Retinal pigment epithelial cell (primary cell): ENCODE measurements at regions not wholly inside any gene's neighbourhood (a gene's known extent, or its start where the extent isn't known, plus 50 kb on each side); places are given as distances from the start of the nearest gene placed in this dataset.

Source experiments
- DNase-seq: peaks from one replicate; pipeline ENCODE4 v3.0.0-alpha.2; 2010; ENCODE audit warnings: low read depth
- H3K4me3 ChIP-seq: 2 replicates; pipeline ENCODE4 v1.5.1; 2011; ENCODE audit warnings: mild to moderate bottlenecking, low read length, control low read depth, moderate library complexity
- TF ChIP-seq, protein P1 (sequence below): conservative IDR thresholded peaks from 2 replicates; pipeline ENCODE4 v1.5.1; 2011; ENCODE audit warnings: low read depth, low read length, control low read depth, inconsistent platforms

DNA sequence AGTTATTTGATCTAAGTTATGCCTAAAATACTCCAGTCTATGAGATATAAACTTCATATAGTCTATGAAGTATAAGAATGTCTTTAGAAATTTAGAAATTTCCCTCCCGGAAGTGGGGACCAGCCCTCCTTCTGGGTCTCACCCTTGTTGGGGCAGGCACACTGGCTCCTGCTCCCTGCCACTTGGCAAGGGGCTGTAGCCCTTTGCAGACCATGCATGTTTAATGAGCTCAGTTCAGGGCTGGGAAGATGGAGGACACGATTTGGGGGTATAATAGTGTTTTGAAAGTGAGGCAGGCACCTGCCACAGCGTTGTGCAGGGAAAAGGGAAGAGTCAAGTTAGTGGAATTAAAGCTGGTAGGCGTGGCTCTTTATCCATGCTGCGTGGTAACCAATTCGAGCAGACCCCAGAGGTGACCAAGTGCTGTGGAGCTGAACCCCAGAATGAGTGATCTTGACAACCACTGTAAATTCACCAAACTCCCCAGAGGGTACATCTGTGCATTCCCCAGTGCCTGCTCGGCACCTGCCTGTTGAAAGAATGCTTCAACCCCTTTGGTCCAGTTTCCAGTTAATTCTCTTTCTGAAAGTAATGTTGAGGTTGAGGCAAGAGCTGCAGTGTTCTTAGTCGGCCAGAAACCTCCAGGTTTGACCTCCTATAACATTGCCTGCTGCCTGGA is 79.6 kb downstream of the DOP1B start:
- TF ChIP-seq, protein P1, sequence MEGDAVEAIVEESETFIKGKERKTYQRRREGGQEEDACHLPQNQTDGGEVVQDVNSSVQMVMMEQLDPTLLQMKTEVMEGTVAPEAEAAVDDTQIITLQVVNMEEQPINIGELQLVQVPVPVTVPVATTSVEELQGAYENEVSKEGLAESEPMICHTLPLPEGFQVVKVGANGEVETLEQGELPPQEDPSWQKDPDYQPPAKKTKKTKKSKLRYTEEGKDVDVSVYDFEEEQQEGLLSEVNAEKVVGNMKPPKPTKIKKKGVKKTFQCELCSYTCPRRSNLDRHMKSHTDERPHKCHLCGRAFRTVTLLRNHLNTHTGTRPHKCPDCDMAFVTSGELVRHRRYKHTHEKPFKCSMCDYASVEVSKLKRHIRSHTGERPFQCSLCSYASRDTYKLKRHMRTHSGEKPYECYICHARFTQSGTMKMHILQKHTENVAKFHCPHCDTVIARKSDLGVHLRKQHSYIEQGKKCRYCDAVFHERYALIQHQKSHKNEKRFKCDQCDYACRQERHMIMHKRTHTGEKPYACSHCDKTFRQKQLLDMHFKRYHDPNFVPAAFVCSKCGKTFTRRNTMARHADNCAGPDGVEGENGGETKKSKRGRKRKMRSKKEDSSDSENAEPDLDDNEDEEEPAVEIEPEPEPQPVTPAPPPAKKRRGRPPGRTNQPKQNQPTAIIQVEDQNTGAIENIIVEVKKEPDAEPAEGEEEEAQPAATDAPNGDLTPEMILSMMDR: no peak
- H3K4me3 ChIP-seq: no peak overlapping the region
- no peak for DNase-seq

DNA sequence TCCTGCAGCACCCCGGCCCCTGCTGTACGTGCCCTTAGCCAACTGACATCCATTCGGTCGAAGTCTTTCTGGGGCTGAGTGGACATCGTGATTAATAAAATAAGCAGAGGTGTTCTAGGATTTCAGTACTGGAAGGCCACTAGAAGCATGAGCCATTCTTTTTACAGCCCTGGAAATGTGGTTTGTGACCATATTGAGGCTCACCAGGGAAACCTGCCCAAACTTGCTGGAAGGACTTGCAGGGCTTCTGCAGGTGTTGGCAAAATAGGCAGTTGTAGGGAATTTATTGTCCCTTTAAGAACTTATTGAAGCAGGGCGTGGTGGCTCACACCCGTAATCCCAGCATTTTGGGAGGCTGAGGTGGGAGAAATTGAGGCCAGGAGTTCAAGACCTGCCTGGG is 80.8 kb downstream of the DOP1B start:
- TF ChIP-seq, protein P1: no peak
- no peak for DNase-seq
- H3K4me3 ChIP-seq: no peak overlapping the region

DNA sequence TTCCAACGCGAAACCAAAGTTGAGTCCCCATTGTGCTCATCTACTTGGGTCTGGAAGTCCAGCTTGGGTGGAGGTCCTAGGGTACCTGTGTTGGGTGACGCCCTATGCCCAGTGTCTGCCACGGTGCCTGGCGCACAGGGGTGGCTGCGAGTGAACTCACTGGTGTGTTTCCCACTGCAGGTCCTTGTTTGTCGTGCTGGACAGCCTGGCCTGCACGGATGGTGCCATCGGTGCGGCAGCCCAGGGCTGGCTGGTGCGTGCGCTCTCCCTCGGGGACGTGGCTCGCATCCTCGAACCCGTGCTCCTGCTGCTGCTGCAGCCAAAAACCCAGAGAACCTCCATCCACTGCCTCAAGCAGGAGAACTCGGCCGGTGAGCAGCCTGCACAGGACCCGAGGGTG is 80.4 kb upstream of the MORC3 start:
- DNase-seq: no peak
- no peak overlapping the region for H3K4me3 ChIP-seq
- TF ChIP-seq, protein P1: no peak

DNA sequence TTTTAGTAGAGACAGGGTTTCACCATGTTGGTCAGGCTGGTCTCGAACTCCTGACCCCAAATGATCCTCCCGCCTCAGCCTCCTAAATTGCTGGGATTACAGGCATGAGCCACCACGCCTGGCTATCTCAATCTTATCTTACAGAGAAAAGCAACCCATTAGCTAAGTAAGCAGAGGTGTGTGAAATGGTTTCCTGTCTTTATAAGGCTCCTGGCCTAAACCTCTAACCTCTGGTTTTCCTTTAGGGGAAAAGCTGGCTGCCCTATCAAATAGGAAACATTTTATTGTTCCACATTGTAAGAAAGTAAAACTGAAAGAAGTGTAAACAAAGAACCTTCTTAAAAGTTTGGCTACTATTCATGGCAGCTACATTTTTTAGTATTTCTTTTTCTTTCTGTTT is 78.3 kb upstream of the MORC3 start:
- DNase-seq: no peak
- TF ChIP-seq, protein P1: no peak
- no peak overlapping the region for H3K4me3 ChIP-seq

DNA sequence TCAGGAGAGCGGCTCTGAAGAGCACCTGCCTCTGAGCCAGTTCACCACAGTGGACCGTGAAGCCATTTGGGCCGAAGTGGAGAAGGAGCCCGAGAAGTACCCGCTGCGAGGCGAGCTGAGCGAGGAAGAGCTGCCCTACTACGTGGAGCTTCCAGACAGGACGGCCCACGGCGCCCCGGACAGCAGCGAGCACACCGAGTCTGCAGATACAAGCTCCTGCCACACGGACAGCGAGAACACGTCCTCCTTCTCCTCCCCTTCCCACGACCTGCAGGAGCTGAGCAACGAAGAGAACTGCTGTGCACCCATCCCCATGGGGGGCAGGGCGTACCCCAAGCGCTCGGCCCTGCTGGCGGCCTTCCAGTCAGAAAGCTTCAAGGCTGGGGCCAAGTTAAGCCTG is 74.9 kb upstream of the MORC3 start:
- TF ChIP-seq, protein P1: no peak
- H3K4me3 ChIP-seq: no peak overlapping the region
- no peak for DNase-seq

DNA sequence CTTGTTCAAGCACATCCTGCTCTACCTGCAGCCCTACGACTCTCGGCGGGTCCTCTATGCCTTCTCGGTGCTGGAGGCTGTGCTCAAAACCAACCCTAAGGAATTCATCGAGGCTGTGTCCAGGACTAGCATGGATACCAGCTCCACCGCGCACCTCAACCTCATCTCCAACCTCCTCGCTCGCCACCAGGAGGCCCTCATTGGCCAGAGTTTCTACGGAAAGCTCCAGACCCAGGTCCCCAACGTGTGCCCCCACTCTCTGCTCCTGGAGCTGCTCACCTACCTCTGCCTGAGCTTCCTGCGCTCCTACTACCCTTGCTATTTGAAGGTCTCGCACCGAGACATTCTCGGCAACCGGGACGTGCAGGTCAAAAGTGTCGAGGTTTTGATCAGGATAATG is 74.3 kb upstream of the MORC3 start:
- DNase-seq: no peak
- H3K4me3 ChIP-seq: no peak overlapping the region
- TF ChIP-seq, protein P1: no peak

DNA sequence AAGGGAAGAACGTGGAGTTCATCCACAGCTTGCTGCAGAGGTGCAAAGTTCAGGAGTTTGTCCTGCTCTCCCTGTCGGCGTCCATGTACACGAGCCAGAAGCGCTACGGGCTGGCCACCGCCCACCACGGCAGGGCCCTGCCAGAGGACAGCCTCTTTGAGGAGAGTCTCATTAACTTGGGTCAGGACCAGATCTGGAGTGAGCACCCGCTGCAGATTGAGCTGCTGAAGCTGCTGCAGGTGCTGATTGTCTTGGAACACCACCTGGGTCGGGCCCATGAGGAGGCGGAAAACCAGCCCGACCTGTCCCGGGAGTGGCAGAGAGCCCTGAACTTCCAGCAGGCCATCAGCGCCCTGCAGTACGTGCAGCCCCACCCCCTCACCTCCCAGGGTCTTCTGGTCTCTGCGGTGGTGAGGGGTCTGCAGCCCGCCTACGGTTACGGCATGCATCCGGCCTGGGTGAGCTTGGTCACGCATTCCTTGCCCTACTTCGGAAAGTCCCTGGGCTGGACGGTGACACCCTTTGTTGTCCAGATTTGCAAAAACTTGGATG is 73.8 kb upstream of the MORC3 start:
- H3K4me3 ChIP-seq: no peak overlapping the region
- TF ChIP-seq, protein P1: no peak
- no peak for DNase-seq
